Neutrophil (primary cell): ENCODE measurements at regions not wholly inside any gene's neighbourhood (a gene's known extent, or its start where the extent isn't known, plus 50 kb on each side); places are given as distances from the start of the nearest gene placed in this dataset.
"Not testable (repeated sequence)": the region's sequence is repeated elsewhere in the genome, so short reads cannot be mapped to it uniquely, and the experiment has no call there.

Experiments
- H3K27ac ChIP-seq: fragments of 200-600 bp; sonication (generic); 2 replicates; pipeline ENCODE4 v1.5.1; 2016; ENCODE audit warnings: mild to moderate bottlenecking, moderate library complexity
- H3K27me3 ChIP-seq: fragments of 200-600 bp; sonication (generic); 2 replicates; pipeline ENCODE4 v1.6.0; 2016; ENCODE audit warnings: mild to moderate bottlenecking
- H3K36me3 ChIP-seq: fragments of 200-600 bp; sonication (generic); 2 replicates; pipeline ENCODE4 v1.5.1; 2017
- H3K4me1 ChIP-seq, 2 experiments: fragments of 200-600 bp in 1 of 2; sonication (generic) in 1 of 2; 1 replicate in 1 of 2; 2 replicates in 1 of 2; pipeline versions ENCODE4 v1.5.1 to v1.6.1; 2013 to 2016; ENCODE audit warnings: low read depth in 1 of 2, low read length in 1 of 2, mild to moderate bottlenecking in 1 of 2, moderate library complexity in 1 of 2; ENCODE audit not compliant: control insufficient read depth in 1 of 2, insufficient read depth in 1 of 2
- H3K4me3 ChIP-seq, 2 experiments: fragments of 200-600 bp in 1 of 2; sonication (generic) in 1 of 2; 1 replicate in 1 of 2; 2 replicates in 1 of 2; pipeline ENCODE4 v1.5.1; 2013 to 2016; ENCODE audit warnings: low read depth in 1 of 2, low read length in 1 of 2, mild to moderate bottlenecking in 1 of 2, moderate library complexity in 1 of 2
- H3K9me3 ChIP-seq: fragments of 200-600 bp; sonication (generic); 2 replicates; pipeline ENCODE4 v1.5.1; 2016
- CTCF ChIP-seq: fragments of 200-600 bp; sonication (generic); IDR thresholded peaks from 2 replicates; pipeline ENCODE4 v1.5.1; 2016; ENCODE audit warnings: antibody characterized with exemption

GRCh38 chr3:170695486-170696064 lies 109.7 kb upstream of the SLC7A14 start:
- H3K27ac ChIP-seq = no peak overlapping the region
- H3K4me3 ChIP-seq = no peak overlapping the region
- TF ChIP-seq CTCF = no peak
- H3K4me1 ChIP-seq = peaks cover 3 to 9% of the 10 kb centered on the region in 2 experiments
- H3K27me3 ChIP-seq = no peaks in the 10 kb centered on the region
- H3K36me3 ChIP-seq = no peaks in the 10 kb centered on the region
- no peaks in the 10 kb centered on the region for H3K9me3 ChIP-seq

DNA sequence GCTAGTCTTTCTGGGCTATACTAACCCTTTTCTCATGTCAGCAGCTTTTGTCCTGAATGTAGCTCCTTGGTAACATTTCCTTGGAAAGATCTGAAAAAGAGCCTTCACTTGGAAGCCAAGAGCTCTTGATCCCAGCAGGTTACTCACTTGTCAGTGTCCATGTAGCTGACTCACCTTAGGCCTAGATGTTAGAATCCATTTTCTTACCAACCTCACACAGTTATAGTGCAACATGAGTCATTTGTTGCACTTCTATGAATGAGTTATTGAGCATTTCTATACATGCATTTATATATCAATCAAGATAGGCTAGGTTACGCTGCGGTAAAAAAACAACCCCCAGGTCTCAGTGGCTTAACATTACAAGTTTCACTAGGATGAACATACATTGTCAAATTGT lies 106.8 kb upstream of the SLC7A14 start:
- Histone ChIP-seq H3K36me3 (no peaks in the 10 kb centered on the region), H3K4me3 (no peak overlapping the region), H3K27me3 (no peaks in the 10 kb centered on the region), H3K27ac (no peak overlapping the region), H3K4me1 (peaks cover 2 to 7% of the 10 kb centered on the region in 2 experiments), H3K9me3 (no peaks in the 10 kb centered on the region)
- TF ChIP-seq CTCF = no peak

DNA sequence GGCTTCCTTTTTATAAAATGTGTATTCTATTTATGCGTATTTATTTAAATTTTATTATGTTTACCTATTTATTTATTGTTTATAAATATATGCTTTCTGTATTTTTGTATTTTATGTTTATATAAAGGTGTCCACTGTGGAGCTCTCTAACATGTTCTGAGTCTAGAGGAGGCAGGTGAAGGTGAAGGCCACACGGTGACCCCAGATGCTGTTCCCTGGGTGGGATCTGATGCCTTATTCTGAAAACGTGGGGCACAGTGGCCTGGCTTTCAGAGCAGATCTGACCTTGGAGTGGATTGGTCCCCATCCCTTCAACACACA lies 104.7 kb upstream of the SLC7A14 start:
- Histone ChIP-seq H3K27me3 (no peaks in the 10 kb centered on the region), H3K36me3 (no peaks in the 10 kb centered on the region), H3K4me1 (no peaks in the 10 kb centered on the region), H3K9me3 (no peaks in the 10 kb centered on the region), H3K4me3 (no peak overlapping the region), H3K27ac (no peak overlapping the region)
- no peak for TF ChIP-seq CTCF

- no peak overlapping the region for H3K4me3 ChIP-seq
- no peak for TF ChIP-seq CTCF
Observed at GRCh38 chr3:170689893-170690660, 104.2 kb upstream of the SLC7A14 start.

GRCh38 chr3:170689296-170689829 lies 103.5 kb upstream of the SLC7A14 start:
- Histone ChIP-seq H3K27ac (no peak overlapping the region), H3K27me3 (no peaks in the 10 kb centered on the region), H3K4me3 (no peak overlapping the region), H3K9me3 (no peaks in the 10 kb centered on the region), H3K4me1 (no peaks in the 10 kb centered on the region), H3K36me3 (no peaks in the 10 kb centered on the region)
- no peak for TF ChIP-seq CTCF

More at GRCh38 chr3:170689893-170690660, 104.2 kb upstream of the SLC7A14 start:
- Histone ChIP-seq H3K36me3 (no peaks in the 10 kb centered on the region), H3K27ac (no peak overlapping the region), H3K27me3 (no peaks in the 10 kb centered on the region), H3K4me1 (no peaks in the 10 kb centered on the region), H3K9me3 (no peaks in the 10 kb centered on the region)

GRCh38 chr3:170688222-170688621 lies 102.3 kb upstream of the SLC7A14 start:
- H3K36me3 ChIP-seq, H3K4me1 ChIP-seq, H3K4me3 ChIP-seq, H3K9me3 ChIP-seq, H3K27me3 ChIP-seq, H3K27ac ChIP-seq: not testable (repeated sequence)
